HCT116 (cell line): ENCODE measurements at regions not wholly inside any gene's neighbourhood (a gene's known extent, or its start where the extent isn't known, plus 50 kb on each side); places are given as distances from the start of the nearest gene placed in this dataset.

Source experiments
- CTCF ChIP-seq, 3 experiments: fragments of 200-600 bp in 1 of 3; sonication (generic) in 1 of 3; IDR thresholded peaks in 2 of 3; conservative IDR thresholded peaks in 1 of 3; 2 replicates each; pipeline ENCODE4 v1.5.1; 2012 to 2017; ENCODE audit warnings: low read depth in 2 of 3, low read length in 2 of 3, antibody characterized with exemption in 1 of 3, borderline replicate concordance in 1 of 3, control low read depth in 1 of 3, mild to moderate bottlenecking in 1 of 3, mixed read lengths in 1 of 3, mixed run types in 1 of 3, moderate library complexity in 1 of 3; ENCODE audit not compliant: insufficient read depth in 1 of 3
- EZH2 ChIP-seq: fragments of 200-600 bp; sonication (generic); IDR thresholded peaks from 2 replicates; pipeline ENCODE4 v1.6.1; 2017; ENCODE audit warnings: antibody characterized with exemption, mixed run types
- FOSL1 ChIP-seq: IDR thresholded peaks from 2 replicates; pipeline ENCODE4 v1.6.1; 2012; ENCODE audit warnings: low read depth
- MAX ChIP-seq: IDR thresholded peaks from 2 replicates; pipeline ENCODE4 v1.6.1; 2012
- POLR2A ChIP-seq: IDR thresholded peaks from 2 replicates; pipeline ENCODE4 v1.7.0; 2011; ENCODE audit warnings: borderline replicate concordance; ENCODE audit not compliant: insufficient read depth, insufficient read length; ENCODE audit errors: extremely low read depth
- POLR2AphosphoS5 ChIP-seq: IDR thresholded peaks from 2 replicates; pipeline ENCODE4 v1.6.1; 2011; ENCODE audit warnings: mild to moderate bottlenecking, low read depth, low read length, moderate library complexity
- REST ChIP-seq: IDR thresholded peaks from 2 replicates; pipeline ENCODE4 v1.6.1; 2012; ENCODE audit warnings: low read depth
- ZNF274 ChIP-seq: fragments of 200-500 bp; sonication (Bioruptor generic); IDR thresholded peaks from 2 replicates; pipeline ENCODE4 v1.6.1; 2014; ENCODE audit warnings: mild to moderate bottlenecking, low read depth, low read length, inconsistent platforms

- no peak for TF ChIP-seq REST
- TF ChIP-seq FOSL1 = no peak
- TF ChIP-seq ZNF274 = no peak
- TF ChIP-seq POLR2A = no peak
- no peak for TF ChIP-seq POLR2AphosphoS5
- TF ChIP-seq EZH2 = no peak
- TF ChIP-seq MAX = no peak
- TF ChIP-seq CTCF (IDR thresholded peaks at IDR 0.05 in 2 of 3, conservative IDR thresholded peaks at IDR 0.05 in 1 of 3; ENCODE audit: borderline replicate concordance in 1 of 3, insufficient read depth in 1 of 3, low read depth in 2 of 3, low read length in 2 of 3) = no peak
Measured at GRCh38 chr13:69109891-69110525, 997.6 kb upstream of the ATXN8OS start.
